Inferior parietal cortex (tissue), 1 donor: ENCODE measurements at regions not wholly inside any gene's neighbourhood (a gene's known extent, or its start where the extent isn't known, plus 50 kb on each side); places are given as distances from the start of the nearest gene placed in this dataset.
"Not testable (repeated sequence)": the region's sequence is repeated elsewhere in the genome, so short reads cannot be mapped to it uniquely, and the experiment has no call there.

Experiments
- DNase-seq: peaks from one replicate; pipeline ENCODE4 v3.0.0-alpha.2; 2016; ENCODE audit errors: extremely low spot score

DNA sequence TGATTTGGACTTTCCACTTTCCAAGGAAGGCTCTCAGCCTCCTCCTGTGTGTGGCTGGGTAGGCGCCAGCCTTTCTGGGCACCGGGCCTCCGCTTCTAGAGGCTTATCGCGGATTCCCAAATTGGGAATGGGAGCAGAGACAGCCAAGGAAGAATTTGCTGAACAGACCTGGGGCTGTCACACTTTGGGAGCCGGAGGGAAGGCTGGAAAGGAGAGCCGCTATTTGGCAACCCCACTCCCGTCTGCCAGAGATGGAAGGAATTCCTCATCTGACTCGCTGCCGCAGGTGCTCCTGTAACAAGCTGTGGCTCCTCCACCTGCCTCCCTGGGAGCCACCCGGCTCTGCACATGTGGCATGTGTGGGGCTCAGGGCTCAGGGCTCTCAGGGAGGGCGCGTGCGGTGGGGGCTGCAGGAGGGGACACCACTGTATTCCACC, 50.8 kb upstream of the ECHDC3 start:
- DNase-seq = no peak

DNA sequence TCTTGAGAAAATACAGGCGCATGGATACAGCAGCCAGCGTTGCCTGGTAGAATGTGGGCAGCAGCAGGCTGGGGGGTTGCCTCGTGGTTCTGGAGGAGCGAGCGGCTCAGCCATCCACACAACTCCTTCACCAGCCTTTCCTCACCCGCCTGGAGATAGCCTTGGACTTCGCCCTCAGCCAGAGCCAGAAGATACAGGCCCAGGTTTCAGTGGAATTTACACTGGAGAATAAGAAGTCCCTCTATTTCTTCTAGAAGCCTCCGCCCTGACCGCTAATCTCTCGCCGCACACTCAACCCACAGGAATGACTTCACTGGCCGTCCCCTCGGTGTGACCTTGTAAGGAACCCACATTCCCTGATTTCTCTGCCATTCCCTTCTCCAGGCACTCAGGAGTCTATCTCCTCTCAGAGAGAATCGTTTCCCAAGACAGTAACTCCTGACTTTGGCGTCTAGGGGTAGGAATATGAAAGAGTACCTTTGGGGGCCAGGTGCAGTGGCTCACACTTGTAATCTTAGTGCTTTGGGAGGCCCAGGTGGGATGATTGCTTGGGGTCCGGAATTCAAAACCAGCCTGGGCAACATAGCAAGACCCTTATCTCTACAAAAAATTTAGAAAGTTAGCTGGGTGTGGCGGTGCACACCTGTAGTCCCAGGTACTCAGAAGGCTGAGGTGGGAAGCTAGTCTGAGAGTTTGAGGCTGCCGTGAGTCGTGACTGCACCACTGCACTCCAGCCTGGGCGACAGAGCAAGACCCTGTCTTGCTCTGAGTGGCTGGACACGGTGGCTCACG, 52.0 kb upstream of the ECHDC3 start:
- no peak for DNase-seq

DNA sequence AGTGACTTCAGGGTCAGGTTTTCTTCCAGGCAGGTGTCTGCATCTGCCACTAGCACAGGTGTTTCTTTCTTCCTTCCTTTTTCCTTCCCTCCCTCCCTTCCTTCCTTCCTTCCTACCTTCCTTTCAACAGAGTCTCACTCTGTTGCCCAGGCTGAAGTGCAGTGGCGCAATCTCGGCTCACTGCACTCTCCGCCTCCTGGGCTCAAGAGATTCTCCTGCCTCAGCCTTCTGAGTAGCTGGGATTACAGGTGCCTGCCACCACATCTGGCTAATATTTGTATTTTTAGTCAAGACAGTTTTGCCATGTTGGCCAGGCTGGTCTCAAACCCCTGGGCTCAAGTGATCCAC, 53.8 kb upstream of the ECHDC3 start:
- not testable (repeated sequence) for DNase-seq

DNA sequence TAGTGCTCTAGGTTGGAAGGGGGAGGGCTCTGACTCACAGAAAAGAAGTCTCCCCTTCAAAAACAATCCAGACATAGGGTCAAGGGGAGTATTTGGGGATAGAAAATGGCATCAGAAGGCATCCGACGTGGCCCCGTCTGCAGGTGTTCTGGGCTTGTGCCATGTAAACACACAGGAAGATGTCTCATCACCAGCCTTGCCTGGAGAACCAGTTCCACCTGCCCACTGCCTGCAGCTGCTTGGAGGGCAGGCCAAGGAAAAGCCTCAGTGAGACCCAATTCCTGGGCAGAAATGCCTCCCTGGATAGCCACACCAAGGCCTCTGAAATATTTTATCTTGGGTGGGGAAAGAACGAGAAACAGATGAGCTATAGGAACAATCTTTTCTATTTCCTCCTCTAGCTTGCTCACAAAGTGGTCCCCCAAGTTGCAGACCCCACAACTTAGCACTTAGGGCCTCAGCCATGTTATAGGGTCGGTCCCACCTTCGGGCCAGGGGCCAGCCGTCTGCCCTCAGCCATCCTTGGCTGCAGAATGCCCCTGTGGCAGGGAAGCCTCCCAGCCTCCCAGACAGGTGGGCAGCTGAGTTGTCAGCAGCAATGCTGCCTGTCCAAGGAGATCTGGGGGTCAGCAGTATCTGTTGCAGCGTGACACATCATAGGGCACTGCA, 54.3 kb upstream of the ECHDC3 start:
- DNase-seq = no peak

DNA sequence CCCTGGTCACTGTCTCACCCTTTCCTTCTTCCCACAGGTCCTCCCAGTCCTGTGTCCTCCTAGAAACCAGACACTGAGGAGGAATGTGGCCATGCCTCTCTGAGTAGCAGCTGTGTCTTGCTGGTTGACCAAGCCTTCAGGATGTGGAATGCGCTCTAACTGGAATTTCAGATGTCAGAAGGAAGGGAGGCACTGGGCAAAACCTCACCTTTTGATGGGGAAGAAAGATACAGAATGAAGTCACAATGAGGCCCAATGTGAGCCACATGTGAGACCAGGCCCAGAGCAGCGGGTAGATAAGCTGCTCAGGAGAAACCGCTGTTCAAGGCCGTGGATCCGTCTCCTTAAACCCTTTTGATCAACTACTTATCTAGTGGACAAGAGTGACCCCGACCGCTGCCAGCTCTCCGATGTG, 54.8 kb upstream of the ECHDC3 start:
- DNase-seq = no peak

DNA sequence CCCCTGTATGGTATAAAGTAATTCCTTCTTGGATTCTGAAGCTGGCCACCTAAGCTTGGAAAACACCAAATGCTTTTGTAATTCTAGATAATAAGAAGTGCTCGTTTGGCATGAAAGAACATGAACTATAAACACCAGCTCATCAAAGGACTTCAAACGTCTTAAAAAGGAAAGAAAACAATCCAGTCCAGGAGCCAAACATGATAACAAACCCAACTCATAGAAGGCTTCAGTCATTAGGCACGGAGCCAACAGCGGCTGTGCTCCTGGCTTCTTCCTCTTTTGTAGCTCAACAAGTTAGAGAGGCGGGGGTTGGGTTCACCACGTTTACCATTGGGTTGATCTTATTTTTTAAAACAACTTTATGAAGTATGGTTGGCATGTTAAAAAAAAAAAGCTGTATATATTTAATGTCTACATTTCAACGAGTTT, 56.4 kb upstream of the ECHDC3 start:
- peak; percentile 65 for DNase-seq

DNA sequence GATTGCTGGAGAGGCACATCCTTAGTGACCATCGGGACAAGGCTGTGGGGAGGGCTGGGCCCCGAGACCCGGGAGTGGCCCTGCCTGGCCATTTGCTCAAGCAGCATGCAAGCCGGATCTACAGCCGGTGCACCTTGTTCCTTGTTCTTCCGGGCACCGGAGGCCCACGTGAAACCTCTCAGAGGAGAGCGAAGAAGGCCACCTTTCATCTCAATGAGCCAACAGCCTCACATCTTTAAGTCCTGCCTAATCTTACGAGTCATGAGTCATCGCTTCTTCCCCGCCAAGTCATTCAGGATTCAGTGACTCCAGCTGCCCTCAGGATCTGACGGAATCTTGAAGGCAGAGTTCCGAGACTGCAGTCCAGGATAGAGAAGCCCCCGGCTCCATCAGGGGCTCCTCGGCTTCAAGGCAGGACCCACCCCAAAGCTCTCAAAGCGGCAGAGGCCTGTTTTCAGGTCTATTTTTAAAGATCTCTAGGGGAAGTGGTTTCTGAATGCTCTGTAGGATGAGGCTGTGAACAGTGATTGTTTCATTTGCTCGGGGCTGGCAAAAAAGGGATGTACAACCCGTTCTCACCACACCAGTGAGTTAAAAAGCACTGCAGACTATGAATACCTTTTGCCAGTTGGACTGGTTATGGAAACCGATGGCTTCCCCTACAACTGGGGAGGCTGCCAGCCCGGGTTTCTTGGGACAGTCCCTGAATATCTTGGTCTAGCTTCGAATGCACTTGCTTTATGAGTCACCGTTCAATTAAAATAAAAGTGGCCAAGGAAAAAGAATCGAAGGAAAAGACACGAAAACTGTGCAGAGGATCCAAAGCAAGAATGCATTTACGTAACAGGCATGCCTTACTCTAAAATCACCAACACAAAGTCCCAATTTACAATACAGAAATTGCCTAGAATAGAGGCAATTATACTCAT, 57.2 kb upstream of the ECHDC3 start:
- DNase-seq = peak; percentile 74

DNA sequence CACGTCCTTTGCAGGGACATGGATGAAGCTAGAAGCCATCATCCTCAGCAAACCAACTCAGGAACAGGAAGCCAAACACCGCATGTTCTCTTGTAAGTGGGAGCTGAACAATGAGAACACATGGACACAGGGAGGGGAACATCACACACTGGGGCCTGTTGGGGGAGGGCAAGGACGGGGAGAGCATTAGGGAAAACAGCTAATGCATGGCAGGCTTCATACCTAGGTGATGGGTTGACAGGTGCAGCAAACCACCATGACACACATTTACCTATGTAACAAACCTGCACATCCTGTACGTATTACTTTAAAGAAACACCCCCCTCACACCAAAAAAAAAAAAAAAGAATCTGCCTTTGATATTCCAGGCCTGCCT, 57.9 kb upstream of the ECHDC3 start:
- DNase-seq = not testable (repeated sequence)

DNA sequence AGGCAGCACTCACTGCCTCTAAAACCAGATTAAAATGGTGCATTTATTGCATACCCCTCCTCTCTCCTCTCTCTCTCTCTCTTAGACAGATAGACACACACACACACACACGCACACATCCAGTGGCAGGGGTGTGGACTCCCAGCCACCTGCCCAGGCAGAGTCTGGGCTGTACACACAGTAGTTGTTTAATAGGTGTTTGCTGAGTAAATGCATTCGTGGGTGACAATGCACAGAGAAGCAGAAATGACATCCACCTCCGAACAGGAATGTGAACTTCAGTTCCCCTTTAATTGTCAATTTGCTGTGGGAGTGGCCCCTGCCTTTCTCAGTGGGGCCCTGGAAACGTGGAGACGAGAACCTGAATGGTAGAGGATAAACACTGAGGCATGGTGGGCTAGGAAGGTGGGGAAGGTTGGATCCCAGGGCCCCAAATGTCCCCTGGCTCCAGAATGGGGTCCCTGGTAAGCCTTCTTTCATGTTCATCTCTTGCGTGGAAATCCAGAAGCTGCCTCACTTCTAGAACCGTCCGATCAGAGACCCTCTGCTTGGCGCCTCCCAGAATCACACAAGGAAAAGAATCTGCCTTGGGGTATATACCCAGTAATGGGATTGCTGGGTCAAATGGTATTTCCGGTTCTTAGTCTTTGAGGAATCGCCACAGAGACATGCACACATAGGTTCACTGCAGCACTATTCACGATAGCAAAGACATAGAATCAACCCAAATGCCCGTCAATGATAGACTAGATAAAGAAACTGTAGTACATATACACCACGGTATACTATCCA, 58.5 kb upstream of the ECHDC3 start:
- no peak for DNase-seq

DNA sequence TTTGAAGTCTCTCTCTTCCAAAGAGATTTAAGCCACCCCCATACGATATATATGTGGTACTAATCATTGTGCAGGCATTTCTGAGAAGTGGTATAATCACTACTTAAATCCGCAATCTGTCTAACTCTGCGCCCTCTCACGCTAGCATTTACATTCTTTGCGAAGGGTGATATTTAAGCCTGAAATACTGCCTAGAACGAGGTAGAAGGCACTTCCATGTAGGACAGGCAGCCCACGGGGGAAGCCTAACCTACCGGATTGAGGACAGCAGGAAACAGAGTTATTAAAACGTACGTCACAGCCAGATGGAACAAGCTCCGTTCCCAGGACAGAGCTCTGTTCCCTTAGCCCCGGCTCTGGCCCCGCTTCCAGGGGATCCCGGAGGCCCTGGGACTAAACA, 59.3 kb upstream of the ECHDC3 start:
- DNase-seq = no peak

DNA sequence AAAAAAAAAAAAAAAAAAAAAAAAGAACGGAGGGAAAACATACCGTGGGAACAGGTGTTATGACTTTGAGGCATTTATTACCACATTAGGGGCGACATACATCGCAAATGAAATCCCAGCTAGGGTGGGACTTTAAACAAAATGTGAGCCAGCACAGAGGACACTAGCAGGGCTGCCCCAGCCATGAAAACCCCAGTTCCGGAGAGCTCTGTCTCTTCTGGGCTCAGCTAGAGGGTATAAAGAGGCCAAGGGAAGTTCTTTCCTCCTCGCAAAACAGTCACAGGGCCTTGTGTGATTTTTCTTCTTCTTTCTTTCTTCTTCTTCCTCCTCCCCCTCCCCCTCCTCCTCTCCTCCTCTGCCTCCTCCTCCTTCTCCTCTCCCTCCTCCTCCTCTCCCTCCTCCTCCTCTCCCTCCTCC, 59.9 kb upstream of the ECHDC3 start:
- no peak for DNase-seq

DNA sequence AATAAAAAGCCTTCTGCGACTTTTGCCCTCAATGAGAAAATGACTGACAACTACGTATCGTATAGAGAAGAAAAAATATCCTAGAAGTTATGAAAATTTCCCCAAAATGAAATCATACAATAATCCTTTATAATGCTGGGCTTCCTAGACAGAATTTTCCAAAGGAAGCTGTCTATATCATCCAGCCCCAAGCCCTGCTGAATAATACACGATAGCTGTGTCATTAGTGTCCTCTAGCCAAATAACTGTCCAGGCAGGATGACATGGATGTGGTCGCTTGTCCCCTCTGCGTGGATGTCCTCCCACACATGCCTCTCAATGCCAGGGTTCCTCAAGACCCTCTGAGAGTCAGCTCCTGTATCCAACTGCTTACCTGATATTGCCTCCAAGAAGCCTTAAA, 61.7 kb upstream of the ECHDC3 start:
- no peak for DNase-seq

DNA sequence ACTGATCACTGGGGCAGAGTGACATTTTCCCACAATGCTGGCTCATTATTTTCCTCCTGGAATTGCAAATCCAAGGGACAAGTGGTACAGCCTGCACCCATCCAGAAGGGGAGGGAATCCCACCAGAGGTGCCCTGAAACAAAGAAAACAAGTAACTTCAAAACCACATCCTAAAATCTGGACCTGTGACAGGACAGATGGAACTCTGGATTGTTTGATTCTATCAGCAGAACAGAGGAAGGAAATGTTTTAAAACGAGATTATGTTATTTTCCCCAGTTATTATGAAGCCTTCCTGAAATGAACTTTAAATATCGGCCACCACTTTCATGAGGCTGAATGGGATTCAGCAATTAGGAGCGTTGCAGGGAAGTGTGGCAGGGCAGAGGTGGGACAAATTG, 62.2 kb upstream of the ECHDC3 start:
- no peak for DNase-seq

DNA sequence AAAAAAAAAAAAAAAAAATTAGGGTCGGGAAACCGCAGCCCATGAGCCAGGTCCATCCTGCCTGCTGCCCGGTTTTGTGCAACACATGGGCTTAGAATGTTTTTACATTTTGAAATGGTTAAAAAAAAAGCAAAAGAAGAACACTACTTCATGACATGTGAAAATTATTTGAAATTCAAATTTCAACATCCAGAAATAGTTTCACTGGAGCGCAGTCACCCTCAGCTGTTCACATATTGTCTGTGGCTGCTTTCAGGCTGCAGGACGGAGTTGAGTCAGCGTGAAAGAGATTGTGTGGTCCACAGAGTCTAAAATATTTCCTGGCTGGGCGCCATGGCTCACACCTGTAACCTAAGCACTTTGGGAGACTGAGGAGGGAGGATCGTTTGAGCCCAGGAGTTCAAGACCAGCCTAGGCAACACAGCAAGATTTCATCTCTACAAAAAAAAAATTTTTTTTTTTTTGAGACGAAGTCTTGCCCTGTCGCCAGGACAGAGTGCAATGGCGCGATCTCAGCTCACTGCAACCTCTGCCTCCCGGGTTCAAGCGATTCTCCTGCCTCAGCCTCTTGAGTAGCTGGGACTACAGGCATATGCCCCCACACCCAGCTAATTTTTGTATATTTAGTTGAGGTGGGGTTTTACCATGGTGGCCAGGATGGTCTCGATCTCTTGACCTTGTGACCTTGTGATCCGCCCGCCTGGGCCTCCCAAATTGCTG, 63.9 kb upstream of the ECHDC3 start:
- DNase-seq = no peak

DNA sequence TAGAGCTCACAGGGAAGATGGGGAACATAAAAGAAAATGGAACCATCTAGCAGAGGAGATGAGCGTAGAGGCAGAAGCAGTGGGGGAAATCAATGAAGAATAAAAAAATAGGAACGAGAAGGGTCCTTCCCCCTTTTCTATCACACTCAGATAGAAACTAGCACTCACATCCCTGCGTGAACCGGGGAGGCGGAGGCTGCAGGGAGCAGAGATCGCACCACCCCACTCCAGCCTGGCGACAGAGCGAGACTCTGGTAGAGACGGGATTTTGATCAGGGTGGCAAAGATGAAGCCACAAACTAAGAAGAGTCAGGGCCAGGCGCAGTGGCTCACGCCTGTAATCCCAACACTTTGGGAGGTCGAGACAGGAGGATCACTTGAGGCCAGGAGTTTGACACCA, 64.7 kb upstream of the ECHDC3 start:
- DNase-seq = no peak

DNA sequence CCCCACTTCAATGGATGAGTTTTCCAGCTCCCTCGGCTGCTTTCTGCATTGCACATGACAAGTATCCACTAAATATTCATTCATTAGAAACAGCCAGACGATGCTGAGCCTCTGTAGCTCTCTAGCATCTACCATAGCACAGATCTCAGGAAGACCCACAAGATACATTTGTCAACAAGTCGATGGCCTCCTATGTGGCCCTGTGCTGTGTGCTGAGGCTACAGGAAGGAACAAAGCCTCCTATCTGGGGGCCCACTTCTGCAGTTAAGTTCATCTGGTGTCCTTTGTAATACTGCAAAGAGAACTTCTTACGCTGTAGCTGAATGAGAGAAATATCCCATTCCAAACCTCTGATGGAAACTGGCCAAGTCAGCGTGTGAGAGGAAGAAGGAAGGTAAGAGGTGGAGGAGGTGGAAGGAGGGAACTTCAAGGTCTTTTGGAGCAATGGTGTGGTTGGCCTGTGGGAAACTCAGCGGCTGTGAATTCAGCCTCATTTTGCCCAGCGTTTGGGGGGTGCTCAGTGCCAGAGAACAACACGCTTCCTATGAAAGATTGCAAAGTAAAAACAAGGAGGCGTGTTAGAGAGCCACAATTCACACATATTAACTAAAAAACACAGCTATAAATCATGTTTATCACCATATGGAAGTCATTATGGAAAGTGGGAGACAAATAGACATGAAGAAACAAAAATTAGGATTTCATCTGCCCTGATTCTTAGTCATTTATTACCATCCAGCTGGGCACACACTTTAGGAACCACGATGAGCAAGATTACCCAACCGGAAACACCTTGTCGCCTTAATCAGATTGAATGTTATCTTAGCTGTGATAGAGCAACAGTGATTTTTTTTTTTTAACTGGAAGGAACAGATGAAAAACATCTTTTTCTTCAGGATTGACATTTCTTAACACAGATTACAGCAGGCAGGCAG, 62.2 kb upstream of the USP6NL start:
- DNase-seq = no peak

DNA sequence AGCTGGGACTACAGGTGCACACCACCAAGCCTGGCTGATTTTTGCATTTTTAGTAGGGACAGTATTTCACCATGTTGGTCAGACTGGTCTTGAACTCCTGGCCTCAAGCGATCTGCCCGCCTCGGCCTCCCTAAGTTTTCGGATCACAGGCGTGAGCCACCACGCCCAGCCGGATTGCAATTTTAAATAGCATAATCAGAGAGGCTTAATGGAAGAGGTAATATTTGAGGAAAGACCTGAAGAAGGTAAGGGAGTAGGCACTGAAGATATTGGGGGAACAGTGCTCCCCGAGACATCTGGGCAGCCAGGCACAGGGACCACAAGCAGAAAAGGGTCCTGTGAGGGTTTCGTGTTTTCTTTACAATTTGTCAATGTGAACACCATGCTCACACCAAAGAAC, 61.4 kb upstream of the USP6NL start:
- DNase-seq = no peak

DNA sequence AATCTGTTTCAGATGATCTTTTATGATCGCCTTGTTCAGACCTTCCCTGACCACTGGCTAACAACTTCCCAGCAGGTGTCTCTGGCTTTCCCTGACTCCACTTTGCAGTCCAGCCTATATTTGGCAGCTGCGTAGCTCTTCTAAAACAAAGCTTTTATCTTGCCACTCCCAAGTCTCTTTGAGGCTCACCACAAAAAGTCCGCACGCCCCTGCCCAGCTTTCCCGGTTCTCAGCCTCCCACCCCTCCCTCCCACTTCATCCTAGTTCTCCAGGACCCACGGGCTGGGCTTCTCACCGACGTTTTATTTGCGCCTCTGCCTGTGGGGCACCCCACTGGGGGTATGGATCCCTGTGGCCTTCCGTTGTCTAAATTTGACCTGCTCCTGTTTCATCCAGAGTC, 58.9 kb upstream of the USP6NL start:
- no peak for DNase-seq

DNA sequence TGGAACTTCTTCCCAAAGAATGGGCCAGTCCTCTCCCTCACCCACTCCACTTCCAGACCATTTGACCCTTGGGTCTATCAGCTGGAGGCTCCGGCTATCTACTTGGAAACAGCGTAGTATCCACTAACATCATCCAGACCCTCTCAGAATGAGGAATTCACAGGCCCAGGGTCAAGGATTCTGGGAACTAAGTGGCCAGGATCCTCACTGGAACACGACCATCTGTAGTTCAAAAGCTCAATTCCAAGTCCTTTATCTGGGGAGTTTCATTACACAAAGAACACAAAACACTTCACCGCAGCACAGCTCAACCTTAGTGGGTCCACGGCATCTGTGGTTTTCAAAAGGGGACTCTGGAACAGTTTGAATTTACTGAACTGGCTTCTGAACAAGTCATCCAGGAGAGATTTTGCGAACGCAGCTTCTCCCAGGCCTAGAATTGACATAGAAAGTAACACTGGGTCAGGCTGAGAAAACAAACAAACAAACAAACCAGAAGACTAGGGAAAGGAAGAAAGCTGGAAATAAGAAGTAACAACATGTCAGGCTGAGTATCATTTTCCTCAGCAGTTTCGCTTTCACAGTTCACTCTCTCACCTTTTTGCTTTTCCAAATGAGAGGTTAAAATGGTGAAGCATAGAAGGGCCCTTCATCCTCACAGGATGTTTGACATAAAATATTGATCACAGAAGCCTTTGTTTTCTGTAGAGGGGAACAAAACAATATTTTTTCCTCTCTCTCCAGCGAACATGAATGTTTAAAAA, 57.6 kb upstream of the USP6NL start:
- no peak for DNase-seq
